MCF 10A (cell line): ENCODE measurements at regions not wholly inside any gene's neighbourhood (a gene's known extent, or its start where the extent isn't known, plus 50 kb on each side); places are given as distances from the start of the nearest gene placed in this dataset.

Experiments used
- BruUV-seq: library from RNA; stranded (reverse); fragments of 400-500 nt; replicated peaks from 2 replicates; lab custom pipeline; 2021; lab: Mats Ljungman, UMichigan
- CTCF ChIA-PET: fragments of 300-600 bp; sonication (Branson Sonifier 250); formaldehyde crosslinking; extraction: SDS; loops from one replicate; lab custom pipeline; 2021; ENCODE audit warnings: antibody characterized with exemption, inconsistent platforms; lab: Yijun Ruan, JAX
- POLR2A ChIA-PET: fragments of 300-600, 350-650 bp; sonication (Branson Sonifier 250); formaldehyde crosslinking; extraction: SDS; loops from one replicate; lab custom pipeline; 2020; ENCODE audit warnings: antibody characterized with exemption, inconsistent platforms; lab: Yijun Ruan, JAX
- DNase-seq: peaks from one replicate; pipeline ENCODE4 v3.0.0-alpha.2; 2018; ENCODE audit not compliant: unreplicated experiment
- H3K27ac Mint-ChIP-seq: one replicate; pipeline ENCODE4 v1.8.0; 2022; ENCODE audit warnings: mild to moderate bottlenecking, low read depth, mixed read lengths; ENCODE audit not compliant: unreplicated experiment
- H3K27me3 Mint-ChIP-seq: one replicate; pipeline ENCODE4 v1.8.0; 2022; ENCODE audit warnings: mixed read lengths; ENCODE audit not compliant: insufficient read depth, unreplicated experiment
- H3K36me3 Mint-ChIP-seq: one replicate; pipeline ENCODE4 v1.8.0; 2022; ENCODE audit warnings: mild to moderate bottlenecking, moderate library complexity, mixed read lengths; ENCODE audit not compliant: insufficient read depth, unreplicated experiment
- H3K4me1 Mint-ChIP-seq: one replicate; pipeline ENCODE4 v1.8.0; 2022; ENCODE audit warnings: mixed read lengths; ENCODE audit not compliant: insufficient read depth, unreplicated experiment
- H3K4me3 Mint-ChIP-seq: one replicate; pipeline ENCODE4 v1.8.0; 2022; ENCODE audit warnings: mild to moderate bottlenecking, moderate library complexity, mixed read lengths; ENCODE audit not compliant: unreplicated experiment
- H3K9me3 Mint-ChIP-seq: one replicate; pipeline ENCODE4 v1.8.0; 2022; ENCODE audit warnings: mixed read lengths; ENCODE audit not compliant: unreplicated experiment
- CTCF ChIP-seq: fragments of 200-600 bp; IDR thresholded peaks from one replicate; pipeline ENCODE4 v1.8.0; 2022; ENCODE audit warnings: antibody characterized with exemption, mild to moderate bottlenecking; ENCODE audit not compliant: unreplicated experiment
- intact Hi-C: fragments of 100-400 bp; cut with micrococcal nuclease; formaldehyde crosslinking; loops from 2 replicates; pipeline ENCODE4 v1.14.1; 2022

DNA sequence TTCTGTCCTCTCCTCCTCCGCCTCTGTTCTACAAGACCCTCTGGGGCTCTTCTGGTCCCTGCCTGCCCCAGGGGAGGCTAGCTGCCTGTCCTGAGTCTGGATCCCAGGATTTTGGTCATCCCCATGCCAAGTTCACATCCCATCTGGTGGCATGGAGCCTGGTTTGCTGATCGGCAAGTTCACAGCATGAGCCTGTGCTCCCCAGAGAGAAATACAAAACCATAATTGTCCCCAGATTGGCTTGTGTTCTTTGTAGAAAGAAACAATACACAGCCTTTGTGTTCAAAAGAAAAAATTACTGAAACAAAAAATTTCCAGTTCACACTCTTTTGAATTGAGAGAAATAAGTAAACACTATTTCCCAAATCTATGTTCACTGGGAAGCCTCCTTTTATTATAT is 149.4 kb upstream of the ZC3H12A start:
- intact Hi-C loops = no loop called here
- Mint-ChIP-seq H3K9me3 (no peaks in the 10 kb centered on the region), H3K4me3 (no peak overlapping the region), H3K27ac (no peak overlapping the region), H3K36me3 (no peaks in the 10 kb centered on the region), H3K4me1 (no peaks in the 10 kb centered on the region), H3K27me3 (peaks cover 34% of the 10 kb centered on the region)
- ChIA-PET CTCF (interaction anchor here (0.6 to 3.4 kb wide), 12 partner anchors 9 to 809 kb away, joined by 3 to 19 read pairs (median 4); no protein-coding TSS in a partner anchor), POLR2A (no interaction called here)
- DNase-seq = no peak
- BruUV-seq = no TSS peak
- TF ChIP-seq CTCF = no peak

- BruUV-seq = no TSS peak
- Mint-ChIP-seq H3K4me1 (no peaks in the 10 kb centered on the region), H3K36me3 (no peaks in the 10 kb centered on the region), H3K27me3 (peaks cover 32% of the 10 kb centered on the region), H3K9me3 (no peaks in the 10 kb centered on the region), H3K4me3 (no peak overlapping the region), H3K27ac (no peak overlapping the region)
- POLR2A ChIA-PET = no interaction called here
- no peak for TF ChIP-seq CTCF
- no peak for DNase-seq
- intact Hi-C loops = no loop called here
- CTCF ChIA-PET = interaction anchor here (0.6 to 1.7 kb wide), 7 partner anchors 9 to 582 kb away, joined by 3 to 5 read pairs (median 3); no protein-coding TSS in a partner anchor
Measured at GRCh38 chr1:37325509-37326437, 148.6 kb upstream of the ZC3H12A start.

GRCh38 chr1:37332126-37332525 is 142.3 kb upstream of the ZC3H12A start:
- H3K4me1 Mint-ChIP-seq = no peaks in the 10 kb centered on the region
- H3K4me3 Mint-ChIP-seq = no peak overlapping the region
- H3K36me3 Mint-ChIP-seq = no peaks in the 10 kb centered on the region
- no peaks in the 10 kb centered on the region for H3K9me3 Mint-ChIP-seq
- intact Hi-C loops = no loop called here
- no peak overlapping the region for H3K27ac Mint-ChIP-seq
- POLR2A ChIA-PET = no interaction called here
- BruUV-seq = no TSS peak
- DNase-seq = no peak
- peaks cover 32% of the 10 kb centered on the region for H3K27me3 Mint-ChIP-seq
- CTCF ChIA-PET = interaction anchor here (0.7 kb wide), 1 partner anchor 755 kb away, joined by 3 read pairs; no protein-coding TSS in a partner anchor
- no peak for TF ChIP-seq CTCF

- BruUV-seq = no TSS peak
- Mint-ChIP-seq H3K36me3 (no peaks in the 10 kb centered on the region), H3K27ac (no peak overlapping the region), H3K4me1 (no peaks in the 10 kb centered on the region), H3K4me3 (no peak overlapping the region), H3K27me3 (peaks cover 20% of the 10 kb centered on the region), H3K9me3 (no peaks in the 10 kb centered on the region)
- ChIA-PET CTCF (no interaction called here), POLR2A (no interaction called here)
- intact Hi-C loops = no loop called here
- TF ChIP-seq CTCF = no peak
- DNase-seq = no peak
Measured at GRCh38 chr1:37338658-37339057, 135.7 kb upstream of the ZC3H12A start.
